SU-DHL-6 (cell line): ENCODE measurements at regions not wholly inside any gene's neighbourhood (a gene's known extent, or its start where the extent isn't known, plus 50 kb on each side); places are given as distances from the start of the nearest gene placed in this dataset.

Experiments
- H2AFZ ChIP-seq: fragments of 200-600 bp; sonication (generic); 2 replicates; pipeline ENCODE4 v1.6.1; 2014; ENCODE audit warnings: low read depth, mild to moderate bottlenecking, moderate library complexity, mixed read lengths, antibody characterized with exemption, low read length; ENCODE audit not compliant: severe bottlenecking
- H3F3A ChIP-seq: fragments of 200-600 bp; shearing (Covaris generic); 2 replicates; pipeline ENCODE4 v1.6.0; 2016; ENCODE audit warnings: antibody characterized with exemption, mild to moderate bottlenecking; ENCODE audit not compliant: insufficient read depth
- H3K27ac ChIP-seq: fragments of 200-600 bp; sonication (generic); 2 replicates; pipeline ENCODE4 v1.5.1; 2016; ENCODE audit warnings: low read depth, mild to moderate bottlenecking, low read length, moderate library complexity, mixed read lengths
- H3K27me3 ChIP-seq: fragments of 200-600 bp; sonication (generic), shearing (Covaris generic); 2 replicates; pipeline ENCODE4 v1.6.0; 2014; ENCODE audit warnings: mild to moderate bottlenecking, low read length
- H3K36me3 ChIP-seq: fragments of 200-600 bp; sonication (generic); 2 replicates; pipeline ENCODE4 v1.6.1; 2014; ENCODE audit warnings: mild to moderate bottlenecking, low read length, mixed read lengths
- H3K4me2 ChIP-seq: fragments of 300-600, 200-600 bp; shearing (Covaris generic), sonication (generic); 2 replicates; pipeline ENCODE4 v1.6.0; 2014; ENCODE audit warnings: low read length, low read depth, mild to moderate bottlenecking; ENCODE audit not compliant: poor library complexity, severe bottlenecking
- H3K4me3 ChIP-seq: fragments of 200-600 bp; sonication (generic); 2 replicates; pipeline ENCODE4 v1.5.1; 2014; ENCODE audit warnings: antibody characterized with exemption, low read length, mild to moderate bottlenecking, mixed read lengths; ENCODE audit not compliant: insufficient read depth, poor library complexity, severe bottlenecking
- H3K79me2 ChIP-seq: fragments of 200-600 bp; sonication (generic); 2 replicates; pipeline ENCODE4 v1.6.1; 2014; ENCODE audit warnings: mild to moderate bottlenecking, low read length, moderate library complexity; ENCODE audit not compliant: insufficient read depth
- H3K9ac ChIP-seq: fragments of 200-600 bp; sonication (generic); 2 replicates; pipeline ENCODE4 v1.7.0; 2014; ENCODE audit warnings: mild to moderate bottlenecking, low read length
- H3K9me2 ChIP-seq: fragments of 200-600 bp; sonication (generic); replicated peaks from 2 replicates; pipeline ENCODE4 v1.6.1; 2014; ENCODE audit warnings: low read length; ENCODE audit not compliant: insufficient read depth
- H3K9me3 ChIP-seq: fragments of 200-600 bp; sonication (generic); 2 replicates; pipeline ENCODE4 v1.6.1; 2014; ENCODE audit warnings: low read length, mixed read lengths; ENCODE audit not compliant: insufficient read depth
- H4K20me1 ChIP-seq: fragments of 200-600 bp; sonication (generic); 2 replicates; pipeline ENCODE4 v1.6.1; 2014; ENCODE audit warnings: low read depth, mild to moderate bottlenecking, antibody characterized with exemption, low read length, moderate library complexity, mixed read lengths
- EZH2phosphoT487 ChIP-seq: fragments of 200-600 bp; sonication (generic), shearing (Covaris generic); conservative IDR thresholded peaks from 2 replicates; pipeline ENCODE4 v1.6.1; 2018; ENCODE audit warnings: mild to moderate bottlenecking, antibody characterized with exemption, low read length, moderate library complexity, mixed read lengths
- TF ChIP-seq, protein P1 (sequence below): fragments of 200-600 bp; sonication (generic); IDR thresholded peaks from one replicate; pipeline ENCODE4 v1.5.1; 2017; ENCODE audit warnings: antibody characterized with exemption, mild to moderate bottlenecking, low read length, moderate library complexity; ENCODE audit not compliant: insufficient read depth, poor library complexity, severe bottlenecking

DNA sequence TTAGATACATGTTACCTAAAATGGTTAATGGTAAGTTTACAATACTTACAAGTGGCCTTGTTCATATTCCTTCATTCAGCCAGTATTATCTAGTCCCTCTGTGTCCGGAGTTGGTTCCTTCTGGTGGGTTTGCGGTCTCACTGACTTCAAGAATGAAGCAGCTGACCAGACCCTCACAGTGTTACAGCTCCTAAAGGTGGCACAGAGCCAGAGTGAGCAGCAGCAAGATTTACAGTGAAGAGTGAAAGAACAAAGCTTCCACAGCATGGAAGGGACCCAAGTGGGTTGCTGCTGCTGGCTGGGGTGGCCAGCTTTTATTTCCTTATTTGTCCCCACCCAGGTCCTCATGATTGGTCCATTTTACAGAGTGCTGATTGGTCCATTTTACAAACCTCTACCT is 916.8 kb downstream of the MCTP2 start:
- H3K4me3 ChIP-seq: no peak overlapping the region
- TF ChIP-seq, protein P1, sequence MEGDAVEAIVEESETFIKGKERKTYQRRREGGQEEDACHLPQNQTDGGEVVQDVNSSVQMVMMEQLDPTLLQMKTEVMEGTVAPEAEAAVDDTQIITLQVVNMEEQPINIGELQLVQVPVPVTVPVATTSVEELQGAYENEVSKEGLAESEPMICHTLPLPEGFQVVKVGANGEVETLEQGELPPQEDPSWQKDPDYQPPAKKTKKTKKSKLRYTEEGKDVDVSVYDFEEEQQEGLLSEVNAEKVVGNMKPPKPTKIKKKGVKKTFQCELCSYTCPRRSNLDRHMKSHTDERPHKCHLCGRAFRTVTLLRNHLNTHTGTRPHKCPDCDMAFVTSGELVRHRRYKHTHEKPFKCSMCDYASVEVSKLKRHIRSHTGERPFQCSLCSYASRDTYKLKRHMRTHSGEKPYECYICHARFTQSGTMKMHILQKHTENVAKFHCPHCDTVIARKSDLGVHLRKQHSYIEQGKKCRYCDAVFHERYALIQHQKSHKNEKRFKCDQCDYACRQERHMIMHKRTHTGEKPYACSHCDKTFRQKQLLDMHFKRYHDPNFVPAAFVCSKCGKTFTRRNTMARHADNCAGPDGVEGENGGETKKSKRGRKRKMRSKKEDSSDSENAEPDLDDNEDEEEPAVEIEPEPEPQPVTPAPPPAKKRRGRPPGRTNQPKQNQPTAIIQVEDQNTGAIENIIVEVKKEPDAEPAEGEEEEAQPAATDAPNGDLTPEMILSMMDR: no peak
- no peak for TF ChIP-seq EZH2phosphoT487
- no peak overlapping the region for H3K4me2 ChIP-seq
- H2AFZ ChIP-seq: no peak overlapping the region
- no peaks in the 10 kb centered on the region for H3K9me3 ChIP-seq
- H3F3A ChIP-seq: no peaks in the 10 kb centered on the region
- no peak overlapping the region for H3K27ac ChIP-seq
- no peaks in the 10 kb centered on the region for H4K20me1 ChIP-seq
- no peaks in the 10 kb centered on the region for H3K36me3 ChIP-seq
- no peaks in the 10 kb centered on the region for H3K79me2 ChIP-seq
- H3K9me2 ChIP-seq: no peaks in the 10 kb centered on the region
- no peaks in the 10 kb centered on the region for H3K27me3 ChIP-seq
- no peak overlapping the region for H3K9ac ChIP-seq

DNA sequence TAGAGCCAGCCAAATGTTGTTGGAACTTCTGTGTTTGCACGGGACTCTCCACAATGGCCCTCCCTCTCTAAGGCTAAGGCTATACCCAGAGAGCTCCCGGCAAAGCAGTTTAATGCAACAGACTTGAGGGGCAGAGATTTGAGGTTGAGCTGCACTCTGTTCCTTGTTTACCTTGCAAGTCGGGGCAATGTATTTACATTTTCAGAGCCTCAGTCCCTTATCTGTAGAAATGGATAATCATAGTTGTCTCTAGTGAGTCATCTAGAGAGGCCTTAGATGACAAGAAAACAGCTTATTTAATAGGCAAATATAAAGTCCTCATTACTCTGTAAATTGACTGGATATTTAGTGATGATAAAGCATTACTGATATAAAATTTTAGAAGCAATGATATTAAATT is 917.7 kb downstream of the MCTP2 start:
- Histone ChIP-seq H2AFZ (no peak overlapping the region), H3K9me2 (no peaks in the 10 kb centered on the region), H3K27me3 (no peaks in the 10 kb centered on the region), H3K27ac (no peak overlapping the region), H3K9me3 (no peaks in the 10 kb centered on the region), H3K4me2 (no peak overlapping the region), H3K79me2 (no peaks in the 10 kb centered on the region), H3K4me3 (no peak overlapping the region), H3F3A (no peaks in the 10 kb centered on the region), H3K36me3 (no peaks in the 10 kb centered on the region), H4K20me1 (no peaks in the 10 kb centered on the region), H3K9ac (no peak overlapping the region)
- TF ChIP-seq, protein P1: no peak
- no peak for TF ChIP-seq EZH2phosphoT487

DNA sequence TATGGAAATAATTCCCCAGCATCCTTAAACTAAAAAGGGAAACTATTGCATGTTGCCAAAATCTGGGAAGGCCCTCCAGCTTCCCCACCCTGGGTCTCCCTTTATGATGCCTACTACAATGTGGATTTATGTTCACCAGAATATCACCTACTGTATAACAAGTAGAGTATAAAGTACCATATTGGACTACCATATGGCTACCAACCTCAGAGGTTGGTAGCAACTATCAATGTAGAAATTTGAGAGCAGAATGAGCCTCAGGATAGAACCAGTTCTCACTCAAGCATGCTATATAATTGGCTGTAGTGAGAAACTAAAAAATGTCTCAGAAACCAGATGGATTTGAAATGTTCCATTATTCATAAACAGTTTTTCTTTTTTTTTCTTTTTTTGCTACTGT is 918.4 kb downstream of the MCTP2 start:
- H3K4me3 ChIP-seq: no peak overlapping the region
- H2AFZ ChIP-seq: no peak overlapping the region

More for the DNA sequence above, 918.4 kb downstream of the MCTP2 start:
- Histone ChIP-seq H3K27me3 (no peaks in the 10 kb centered on the region), H4K20me1 (no peaks in the 10 kb centered on the region), H3K9ac (no peak overlapping the region), H3K36me3 (no peaks in the 10 kb centered on the region), H3K79me2 (no peaks in the 10 kb centered on the region), H3K9me3 (no peaks in the 10 kb centered on the region), H3K27ac (no peak overlapping the region), H3K9me2 (no peaks in the 10 kb centered on the region), H3F3A (no peaks in the 10 kb centered on the region), H3K4me2 (no peak overlapping the region)
- no peak for TF ChIP-seq EZH2phosphoT487
- TF ChIP-seq, protein P1: no peak
